HG03521 (cell line): ENCODE measurements at regions not wholly inside any gene's neighbourhood (a gene's known extent, or its start where the extent isn't known, plus 50 kb on each side); places are given as distances from the start of the nearest gene placed in this dataset.
"Not testable (repeated sequence)": the region's sequence is repeated elsewhere in the genome, so short reads cannot be mapped to it uniquely, and the experiment has no call there.

ENCODE experiments used
- ATAC-seq: cut with Tn5 transposase; IDR thresholded peaks from one replicate; pipeline ENCODE4 v1.9.1; 2021; ENCODE audit warnings: mild to moderate bottlenecking, moderate library complexity; ENCODE audit not compliant: unreplicated experiment

DNA sequence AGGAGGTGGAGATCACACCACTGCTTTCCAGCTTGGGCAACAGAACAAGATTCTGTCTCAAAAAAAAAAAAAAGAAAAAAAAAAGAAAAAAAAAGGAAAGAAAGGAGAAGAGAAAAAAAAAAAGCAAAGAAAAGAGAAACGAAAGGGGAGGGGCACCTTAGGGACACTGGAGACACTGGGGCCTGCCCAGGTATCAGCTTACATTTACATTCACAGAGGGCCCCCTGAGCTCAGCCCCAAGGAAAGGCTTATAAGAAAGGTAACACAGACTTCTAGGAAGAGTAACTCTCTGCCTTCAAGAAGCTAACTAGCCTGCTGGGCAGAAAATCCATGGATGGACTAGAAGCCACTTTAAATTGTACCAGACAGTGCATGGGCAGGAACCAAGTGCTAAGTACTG, 108.8 kb downstream of the NPY start:
- no peak for ATAC-seq

DNA sequence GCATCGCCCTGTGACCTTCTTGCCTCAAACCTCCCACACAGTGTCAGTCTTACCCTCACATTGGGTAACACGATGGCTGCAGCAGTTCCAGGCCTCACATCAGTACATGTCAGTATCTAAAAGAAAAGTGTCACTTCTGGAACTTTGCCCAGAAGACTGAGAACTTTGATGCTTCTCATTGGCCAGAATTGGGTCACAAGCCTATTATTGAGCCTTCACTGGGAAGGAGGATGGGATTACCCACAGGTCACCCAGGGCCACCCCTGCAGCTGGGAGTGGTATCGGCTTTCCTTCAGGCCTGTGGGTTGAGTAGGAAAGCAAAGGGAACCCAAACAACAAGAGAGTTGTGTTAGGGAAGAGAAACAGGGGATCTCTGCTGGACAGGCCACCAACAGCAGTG, 111.5 kb downstream of the NPY start:
- no peak for ATAC-seq

DNA sequence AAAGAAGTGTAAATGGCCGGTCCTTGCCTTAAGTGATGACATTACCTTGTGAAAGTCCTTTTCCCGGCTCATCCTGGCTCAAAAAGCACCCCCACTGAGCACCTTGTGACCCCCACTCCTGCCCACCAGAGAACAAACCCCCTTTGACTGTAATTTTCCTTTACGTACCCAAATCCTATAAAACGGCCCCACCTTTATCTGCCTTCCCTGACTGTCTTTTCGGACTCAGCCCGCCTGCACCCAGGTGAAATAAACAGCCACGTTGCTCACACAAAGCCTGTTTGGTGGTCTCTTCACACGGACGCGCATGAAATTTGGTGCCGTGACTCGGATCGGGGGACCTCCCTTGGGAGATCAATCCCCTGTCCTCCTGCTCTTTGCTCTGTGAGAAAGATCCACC, 112.4 kb downstream of the NPY start:
- ATAC-seq, result not testable (repeated sequence)

DNA sequence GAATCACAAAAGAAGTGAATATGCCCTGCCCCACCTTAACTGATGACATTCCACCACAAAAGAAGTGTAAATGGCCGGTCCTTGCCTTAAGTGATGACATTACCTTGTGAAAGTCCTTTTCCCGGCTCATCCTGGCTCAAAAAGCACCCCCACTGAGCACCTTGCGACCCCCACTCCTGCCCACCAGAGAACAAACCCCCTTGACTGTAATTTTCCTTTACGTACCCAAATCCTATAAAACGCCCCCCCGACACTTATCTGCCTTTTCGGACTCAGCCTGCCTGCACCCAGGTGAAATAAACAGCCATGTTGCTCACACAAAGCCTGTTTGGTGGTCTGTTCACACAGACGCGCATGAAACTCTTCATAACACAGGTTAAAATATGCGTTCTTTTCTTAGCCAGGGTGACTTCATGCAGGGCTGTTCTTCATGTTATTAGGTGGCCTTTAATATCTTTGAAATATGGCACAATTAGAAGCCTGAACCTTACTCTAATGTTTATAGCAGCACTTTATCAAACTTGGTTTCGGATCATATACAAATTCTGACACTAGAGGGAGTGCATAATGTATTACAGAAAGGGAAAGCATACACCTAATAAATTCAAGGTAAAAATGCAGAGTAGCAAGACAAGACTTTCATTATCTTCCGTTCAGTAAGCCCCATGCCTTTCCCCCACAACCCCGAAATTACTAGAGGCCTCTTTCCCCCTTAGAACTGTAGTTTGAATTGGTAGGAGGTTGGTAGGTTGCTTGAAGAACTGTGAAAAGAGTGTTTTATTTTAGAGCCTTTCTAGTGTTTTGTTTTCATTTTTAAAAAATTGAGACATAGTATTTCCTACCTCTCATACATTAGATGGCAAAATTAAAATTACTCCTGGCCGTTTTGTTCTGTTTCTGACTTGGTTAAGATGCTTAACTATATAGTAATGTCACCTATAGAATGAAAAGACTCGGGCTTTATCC, 117.9 kb downstream of the NPY start:
- peak; percentile 53 for ATAC-seq

DNA sequence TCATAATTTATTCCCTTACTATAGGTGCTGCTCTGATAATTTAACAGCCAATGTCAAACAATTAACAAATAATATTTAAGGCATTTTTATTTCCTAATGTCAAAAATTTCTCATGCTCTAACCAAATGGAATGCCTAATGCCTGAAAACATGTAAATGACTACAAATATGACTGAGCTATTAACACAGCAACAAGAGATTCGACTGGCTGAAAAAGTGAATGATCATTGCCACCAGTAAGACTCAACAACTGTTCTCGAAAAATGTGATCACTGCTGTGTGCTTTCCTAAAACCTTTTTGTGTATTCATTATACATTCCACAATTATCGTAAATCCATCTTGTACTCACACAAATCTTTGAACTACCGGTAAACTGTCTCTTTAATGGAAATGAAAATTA, 118.7 kb downstream of the NPY start:
- ATAC-seq, result no peak

DNA sequence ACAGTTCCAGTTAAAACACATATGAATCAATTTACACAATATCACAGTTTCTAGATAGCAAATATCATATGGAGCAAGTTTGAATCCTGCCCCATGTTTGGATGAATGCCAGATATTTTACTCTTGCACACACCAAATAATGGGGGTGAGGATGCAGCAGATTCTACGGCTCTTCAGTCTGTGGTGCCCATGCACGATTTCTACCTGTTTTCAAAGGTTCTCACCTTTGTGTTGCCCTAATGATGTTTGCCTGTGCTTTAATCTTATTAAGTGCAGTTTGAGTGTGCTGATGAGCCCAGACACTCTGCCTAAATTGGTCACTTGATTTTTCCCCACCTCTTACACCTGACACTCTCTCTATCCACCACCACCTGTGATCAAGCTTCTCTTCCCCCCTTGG, 119.6 kb downstream of the NPY start:
- no peak for ATAC-seq

DNA sequence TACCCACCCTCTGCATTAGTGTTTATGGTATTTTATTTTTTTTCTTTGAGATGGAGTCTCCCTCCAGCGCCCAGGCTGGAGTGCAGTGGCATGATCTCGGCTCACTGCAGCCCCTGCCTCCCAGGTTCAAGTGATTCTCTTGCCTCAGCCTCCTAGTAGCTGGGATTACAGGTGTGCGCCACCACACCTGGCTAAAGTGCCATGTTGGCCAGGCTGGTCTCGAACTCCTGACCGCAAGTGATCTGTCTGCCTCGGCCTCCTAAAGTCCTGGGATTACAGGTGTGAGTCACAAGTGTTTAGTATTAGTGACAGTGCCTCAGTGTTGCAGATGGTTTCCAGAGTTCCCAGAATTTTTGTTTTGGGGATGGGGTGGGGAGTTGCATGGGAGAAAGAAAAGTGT, 120.3 kb downstream of the NPY start:
- ATAC-seq, result no peak

DNA sequence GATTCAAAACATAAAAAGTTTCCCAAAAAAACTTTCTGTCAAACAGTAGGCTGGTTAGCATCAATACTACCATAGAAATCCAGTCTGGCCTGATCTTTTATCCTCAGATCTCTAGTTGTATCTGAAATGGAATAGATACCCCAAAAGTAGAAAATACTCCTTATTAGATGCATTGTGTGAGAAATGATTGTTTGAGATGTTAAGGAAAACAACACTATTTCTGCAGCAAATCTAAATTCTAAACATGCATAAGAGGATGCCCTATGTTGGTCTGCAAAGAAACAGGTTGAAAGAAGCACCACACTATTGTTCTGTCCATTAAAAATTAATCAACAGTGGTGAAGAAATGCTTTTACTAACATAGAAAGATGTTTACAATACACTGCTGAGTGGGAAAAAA, 121.0 kb downstream of the NPY start:
- no peak for ATAC-seq

DNA sequence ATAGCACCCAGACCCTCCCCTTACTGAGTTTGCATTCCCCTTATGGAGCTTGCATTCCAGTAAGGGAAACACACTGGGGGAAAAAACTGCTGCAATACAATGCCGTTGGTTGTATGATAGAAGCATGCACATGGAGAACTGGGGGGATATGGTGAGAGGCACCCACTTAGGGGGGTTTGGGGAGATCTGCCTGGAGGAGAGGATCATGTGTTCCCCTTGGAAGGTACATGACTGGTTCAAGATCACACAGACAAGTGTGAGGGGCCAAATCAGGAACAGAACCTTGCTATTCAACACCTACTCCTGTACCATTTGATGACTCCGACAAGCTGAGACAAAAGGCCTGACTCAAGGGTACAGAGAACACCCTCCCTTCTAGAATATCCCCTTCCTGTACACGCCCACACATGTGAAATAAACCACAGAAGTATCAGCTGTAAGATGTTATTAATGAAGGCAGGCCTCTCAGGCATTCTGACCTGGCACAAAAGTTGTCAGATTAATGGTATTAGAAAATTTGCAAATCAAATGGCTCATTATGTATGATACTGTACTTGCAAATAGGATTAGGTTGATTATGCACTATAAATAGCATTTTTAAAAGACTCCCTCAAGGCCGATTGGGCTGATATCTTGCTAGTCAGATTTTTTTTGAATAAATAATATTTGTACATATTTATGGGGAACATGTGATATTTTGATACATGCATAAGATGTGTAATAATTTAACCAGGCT, 122.2 kb downstream of the NPY start:
- peak; percentile 64 for ATAC-seq

DNA sequence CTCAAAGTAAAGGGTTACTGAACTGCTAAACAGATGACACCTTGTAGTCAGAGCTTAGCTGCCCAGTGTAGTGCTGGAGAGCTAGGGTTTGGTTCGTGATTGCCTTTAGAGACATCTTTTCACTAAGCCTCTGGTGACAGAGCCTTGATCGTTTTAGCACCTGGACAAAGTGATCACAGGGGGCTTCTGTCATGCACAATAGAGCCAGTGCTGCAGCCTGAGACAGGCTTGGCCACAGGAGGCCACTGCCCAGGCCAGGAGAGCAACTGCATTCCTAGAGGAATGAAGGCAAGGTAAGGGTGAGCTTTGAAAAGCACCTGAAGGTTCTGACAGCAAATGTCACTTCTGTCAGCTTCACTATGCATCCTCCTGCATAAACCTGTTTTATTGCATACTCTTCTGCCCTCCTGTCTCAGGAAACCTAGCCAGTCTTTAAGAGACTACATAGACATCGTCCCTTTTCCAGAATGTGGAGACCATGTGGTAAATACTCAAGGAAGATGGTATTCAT, 122.9 kb downstream of the NPY start:
- no peak for ATAC-seq

DNA sequence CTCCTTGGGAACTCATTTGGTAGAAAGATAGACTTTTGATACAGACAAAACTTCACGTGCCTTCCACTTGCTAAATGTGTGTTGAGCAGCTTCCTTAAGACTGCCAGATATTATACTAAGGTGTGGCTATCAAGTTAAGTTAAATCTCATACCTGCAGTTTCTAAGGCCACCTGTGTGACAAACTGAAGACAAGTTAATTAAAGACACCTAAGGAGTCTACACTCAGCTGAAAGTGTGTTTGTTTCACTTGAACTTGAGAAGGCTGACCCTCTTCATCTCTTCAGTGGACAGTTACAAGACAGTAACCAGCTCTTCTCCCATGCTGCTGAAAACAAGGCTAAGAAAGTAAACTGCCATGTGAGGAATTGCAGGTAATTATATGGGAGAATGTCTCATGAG, 124.0 kb downstream of the NPY start:
- no peak for ATAC-seq

DNA sequence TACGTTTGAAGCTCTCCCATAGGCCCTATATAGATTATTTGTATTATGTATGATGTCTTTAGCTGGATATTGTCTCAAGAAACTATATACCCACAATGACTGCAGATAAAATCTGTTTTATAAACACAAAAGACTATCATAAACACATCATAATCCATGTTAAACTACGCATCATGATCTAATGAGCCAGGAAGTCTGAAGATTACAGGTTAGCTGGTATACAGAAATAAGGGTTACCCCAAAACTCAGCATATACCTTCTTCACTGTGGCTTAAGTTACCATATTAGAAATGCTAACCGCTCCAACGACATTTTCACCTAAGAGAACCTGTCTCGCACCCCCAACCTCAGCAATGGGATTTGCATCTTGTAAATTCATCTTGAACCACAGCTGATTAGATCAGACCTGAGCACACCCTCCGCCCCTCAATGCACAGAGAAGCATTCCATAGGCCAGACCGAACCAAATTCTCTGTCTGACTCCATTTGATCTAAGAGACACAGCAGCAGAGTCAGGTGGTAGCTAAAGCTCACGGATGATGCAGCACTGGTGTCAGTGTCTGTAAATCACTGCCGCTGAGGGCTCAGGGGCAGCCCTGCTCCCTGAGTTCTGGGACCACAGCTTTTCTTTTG, 124.9 kb downstream of the NPY start:
- ATAC-seq, result no peak

DNA sequence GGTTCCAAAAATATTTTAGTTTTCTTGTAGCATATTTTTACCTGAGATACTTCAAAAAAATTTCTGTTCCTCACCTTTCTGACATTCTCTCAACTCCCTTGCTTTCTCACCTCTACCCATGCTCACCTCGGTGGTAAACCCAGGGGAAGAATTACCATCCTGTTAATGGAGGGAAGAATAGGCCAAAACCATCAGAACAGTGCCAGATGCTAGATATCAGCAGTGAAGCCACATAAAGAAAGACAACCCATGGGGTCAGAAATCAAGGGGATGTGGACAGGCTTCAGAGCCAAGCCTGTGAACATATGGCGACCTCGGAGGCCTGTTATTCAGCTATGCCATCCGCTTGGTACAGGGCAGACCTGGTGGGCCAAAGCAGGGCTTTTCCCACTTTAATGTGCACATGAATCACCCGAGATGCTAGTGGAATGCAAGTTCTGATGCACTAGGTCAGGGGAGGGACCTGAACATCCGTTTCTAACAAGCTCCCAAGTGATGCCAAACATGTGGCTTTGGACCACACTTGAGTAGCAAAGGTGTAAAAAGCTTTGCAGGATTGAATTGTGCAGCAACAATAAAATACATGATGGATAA, 125.5 kb downstream of the NPY start:
- no peak for ATAC-seq

DNA sequence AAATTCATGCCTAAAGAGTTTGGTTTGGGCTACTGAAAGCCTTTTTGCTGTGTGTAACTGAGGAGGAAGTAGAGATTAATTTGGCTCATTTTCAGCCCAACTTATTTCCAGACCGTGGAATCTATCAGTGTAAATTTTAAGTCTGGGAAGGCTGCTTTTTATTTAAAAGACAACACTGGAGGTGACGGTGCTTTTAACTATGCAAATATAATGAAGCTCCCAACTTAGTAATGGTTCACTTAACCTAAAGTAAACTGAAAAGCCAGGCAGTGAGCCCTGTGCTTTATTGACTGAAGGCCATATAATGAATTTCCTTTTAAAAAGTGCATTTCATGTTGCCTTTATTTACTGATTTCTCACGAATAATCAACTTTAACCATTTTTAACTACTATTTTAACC, 127.2 kb downstream of the NPY start:
- no peak for ATAC-seq

DNA sequence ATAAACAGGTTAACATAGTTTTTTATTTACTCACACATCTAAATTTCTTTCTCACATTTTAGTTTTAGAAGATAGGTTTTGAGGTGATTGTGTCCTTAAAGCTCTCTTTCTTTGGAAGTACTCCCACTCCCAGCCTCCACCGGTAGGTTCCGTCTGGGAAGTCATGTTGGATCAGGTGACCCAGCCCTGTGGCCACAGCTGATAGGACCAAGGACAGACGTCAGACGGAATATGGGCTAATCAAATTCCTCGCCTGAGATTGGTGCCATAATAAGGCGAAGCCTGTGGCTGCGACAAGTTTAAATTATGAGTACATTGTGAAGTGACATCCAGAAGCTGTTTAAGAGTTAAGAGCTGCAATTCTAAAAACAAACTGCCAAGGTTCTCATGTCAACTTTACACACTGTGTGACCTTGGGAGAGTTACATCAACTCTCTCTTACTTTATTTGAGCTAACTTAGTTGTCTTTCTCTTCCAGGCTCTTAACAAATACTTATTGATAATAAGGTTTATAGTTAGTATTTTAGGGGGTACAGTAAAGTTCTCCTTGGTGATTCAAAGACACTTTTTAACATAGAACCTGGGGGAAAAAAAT, 133.6 kb downstream of the NPY start:
- no peak for ATAC-seq

DNA sequence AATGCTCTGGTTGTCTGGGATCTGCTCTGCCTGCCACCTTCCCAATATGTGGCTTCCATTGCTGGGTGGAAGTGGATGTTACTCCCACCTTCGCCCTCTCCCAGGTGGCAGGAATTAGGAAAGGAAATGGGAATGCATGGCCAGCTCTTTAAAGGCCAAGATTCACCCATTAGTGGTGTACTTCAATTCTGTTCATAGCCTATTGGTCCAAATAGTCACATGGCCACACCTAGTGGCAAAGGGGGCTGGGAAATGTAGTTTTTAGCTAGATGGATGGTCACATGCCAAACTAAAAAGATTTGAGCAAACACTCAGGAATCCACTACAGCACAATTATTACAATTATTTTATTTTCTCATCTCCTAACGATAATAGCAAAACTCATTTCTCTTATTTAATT, 135.1 kb downstream of the NPY start:
- ATAC-seq, result no peak

DNA sequence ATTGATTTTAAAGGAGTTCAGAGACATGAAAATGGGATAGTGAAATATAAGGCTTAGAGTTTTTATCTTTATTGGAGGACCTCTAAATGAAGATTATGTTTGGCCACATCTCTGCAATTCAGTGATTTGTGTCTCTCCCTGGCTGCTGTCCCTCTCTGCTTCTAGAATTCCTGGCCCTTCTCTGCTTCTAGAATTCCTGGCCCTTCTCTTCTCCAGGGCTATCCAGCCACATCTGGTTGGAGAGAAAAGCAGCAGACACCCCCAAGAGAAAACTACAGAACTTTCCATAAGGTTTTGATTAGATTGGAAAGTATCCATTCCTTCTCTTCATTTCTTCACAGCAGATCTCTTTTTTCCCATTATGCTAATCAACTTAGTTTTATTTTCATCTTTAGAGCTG, 135.5 kb downstream of the NPY start:
- ATAC-seq, result no peak

DNA sequence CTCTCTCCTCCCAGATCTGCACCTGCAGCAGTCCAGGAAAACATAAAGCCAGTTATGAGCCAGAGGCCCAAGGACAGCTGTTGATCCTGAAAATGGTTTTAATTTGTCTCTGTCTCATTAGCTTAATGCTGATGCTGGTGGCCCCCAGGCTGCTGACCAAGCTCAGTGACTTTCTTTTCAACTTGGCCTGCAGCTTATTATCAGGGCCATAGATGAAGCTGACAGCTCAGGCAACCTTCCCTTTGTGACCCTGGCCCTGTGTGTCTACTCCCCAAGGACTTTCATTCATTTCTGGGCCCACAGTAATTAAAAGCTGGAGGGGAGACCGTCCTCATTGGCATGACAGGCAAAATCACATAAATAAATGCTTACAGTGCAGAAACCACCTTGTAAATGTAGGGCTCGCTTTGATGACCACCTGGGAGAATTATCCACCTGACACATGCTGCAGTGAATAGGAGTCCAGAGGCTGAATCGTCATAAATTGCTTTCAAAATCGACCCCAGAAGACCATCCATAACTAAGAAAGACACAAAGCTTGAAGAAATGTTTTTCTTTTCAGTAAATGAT, 138.5 kb downstream of the NPY start:
- no peak for ATAC-seq

DNA sequence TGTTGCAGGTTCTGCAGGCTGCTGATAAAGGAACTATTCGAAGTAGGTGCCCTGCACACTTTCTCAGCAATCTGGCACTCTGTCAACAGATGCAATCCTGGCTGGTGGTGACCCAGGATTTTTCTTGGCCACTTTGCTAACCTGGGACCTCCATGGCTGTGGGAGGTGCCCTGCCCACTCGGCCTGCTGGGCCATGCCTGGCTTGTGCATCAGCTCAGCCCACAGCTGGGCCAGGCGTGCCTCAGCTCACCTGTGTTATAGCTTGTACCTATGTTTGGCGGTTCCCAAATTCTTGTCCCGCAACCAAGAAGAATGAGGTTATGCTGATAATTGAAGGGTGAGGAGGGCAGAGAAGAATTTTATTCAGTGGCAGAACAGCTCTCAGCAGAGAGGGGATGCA, 141.7 kb downstream of the NPY start:
- no peak for ATAC-seq

DNA sequence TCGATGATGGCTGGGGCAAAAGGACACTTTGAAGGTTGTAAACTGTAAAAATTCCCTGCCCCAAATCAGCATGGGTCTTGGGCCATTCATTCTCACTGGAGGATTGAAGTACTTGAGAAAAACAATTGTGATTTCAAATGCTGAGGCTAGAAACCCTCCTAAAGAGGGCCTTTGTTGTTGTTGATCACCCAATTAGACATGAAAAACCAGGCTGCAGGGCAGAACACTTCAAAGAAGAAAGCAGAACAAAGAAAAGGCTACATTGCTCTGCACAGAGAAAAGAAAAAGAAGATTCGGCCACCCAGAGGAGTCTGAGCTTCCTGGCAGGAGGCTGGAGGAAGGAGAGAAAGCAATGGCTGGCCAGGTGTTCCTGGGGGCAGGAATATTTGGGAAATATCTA, 143.1 kb downstream of the NPY start:
- no peak for ATAC-seq
